Fibroblast of the aortic adventitia (primary cell): ENCODE measurements at regions not wholly inside any gene's neighbourhood (a gene's known extent, or its start where the extent isn't known, plus 50 kb on each side); places are given as distances from the start of the nearest gene placed in this dataset.

Experiments
- DNase-seq: peaks from one replicate; pipeline ENCODE4 v3.0.0-alpha.2; 2010; ENCODE audit warnings: low read depth
- H3K4me3 ChIP-seq: 2 replicates; pipeline ENCODE4 v1.5.1; 2011; ENCODE audit warnings: low read depth, mild to moderate bottlenecking, control low read depth, low read length, moderate library complexity
- CTCF ChIP-seq: IDR thresholded peaks from 2 replicates; pipeline ENCODE4 v1.5.1; 2011; ENCODE audit warnings: mild to moderate bottlenecking, low read length, control low read depth, inconsistent platforms; ENCODE audit not compliant: insufficient read depth

GRCh38 chr14:64639340-64639821 is 64.8 kb upstream of the PLEKHG3 start:
- DNase-seq: no peak
- TF ChIP-seq CTCF: no peak
- no peak overlapping the region for H3K4me3 ChIP-seq

GRCh38 chr14:64640839-64641238 is 63.4 kb upstream of the PLEKHG3 start:
- H3K4me3 ChIP-seq: no peak overlapping the region
- no peak for DNase-seq
- TF ChIP-seq CTCF: no peak

- no peak for DNase-seq
- H3K4me3 ChIP-seq: no peak overlapping the region
- TF ChIP-seq CTCF: no peak
These were observed 62.5 kb upstream of the PLEKHG3 start for GRCh38 chr14:64641760-64642159.

GRCh38 chr14:64643709-64644108 is 60.5 kb upstream of the PLEKHG3 start:
- no peak for DNase-seq
- no peak overlapping the region for H3K4me3 ChIP-seq
- no peak for TF ChIP-seq CTCF

- TF ChIP-seq CTCF: no peak
- no peak for DNase-seq
- H3K4me3 ChIP-seq: no peak overlapping the region
These were observed 59.6 kb upstream of the PLEKHG3 start for GRCh38 chr14:64644629-64645028.

GRCh38 chr14:64645220-64645892 is 58.9 kb upstream of the PLEKHG3 start:
- H3K4me3 ChIP-seq: no peak overlapping the region
- no peak for TF ChIP-seq CTCF
- peak; percentile 91 for DNase-seq

- no peak overlapping the region for H3K4me3 ChIP-seq
- peak; percentile 46 for DNase-seq
- no peak for TF ChIP-seq CTCF
These were observed 58.1 kb upstream of the PLEKHG3 start for GRCh38 chr14:64646103-64646502.
